Stimulated activated CD4-positive, alpha-beta T cell treated with anti-CD3 and anti-CD28 coated beads, Interleukin-1b, Interleukin-23, amount 100 ng/mL, for 1 hour (primary cell): ENCODE measurements at regions not wholly inside any gene's neighbourhood (a gene's known extent, or its start where the extent isn't known, plus 50 kb on each side); places are given as distances from the start of the nearest gene placed in this dataset.
"Not testable (repeated sequence)": the region's sequence is repeated elsewhere in the genome, so short reads cannot be mapped to it uniquely, and the experiment has no call there.

Experiments used
- DNase-seq, 2 donors: peaks; one replicate each; pipeline ENCODE4 v3.0.0-alpha.2; 2020; ENCODE audit warnings: low read depth in 2 of 2

DNA sequence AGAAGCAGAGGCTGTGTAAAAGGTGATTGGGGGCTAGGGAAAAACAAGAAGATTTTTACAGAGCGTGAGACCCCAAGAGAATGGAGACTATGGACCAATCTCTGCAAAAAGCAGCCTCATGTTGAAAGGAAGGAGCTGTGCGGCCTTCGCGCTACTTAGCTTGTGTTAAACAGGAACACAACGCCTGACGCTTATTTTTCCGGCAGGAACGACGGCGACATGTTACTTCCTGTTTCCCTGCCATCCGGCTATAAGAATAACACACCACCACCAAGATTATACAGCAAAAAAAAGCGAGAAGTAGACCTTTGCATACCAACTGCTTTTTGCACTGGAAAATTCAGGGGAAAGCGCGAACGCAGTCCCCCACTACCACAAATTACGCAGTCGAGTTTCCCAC is 272.7 kb downstream of the FAM72C start:
- no peak for DNase-seq

- no peak for DNase-seq
Observed at GRCh38 chr1:143698016-143698415, 273.8 kb downstream of the FAM72C start.

GRCh38 chr1:143694085-143694484 is 277.7 kb downstream of the FAM72C start:
- no peak for DNase-seq

- DNase-seq, result no peak
Observed at GRCh38 chr1:143691971-143692529, 279.7 kb downstream of the FAM72C start.

GRCh38 chr1:143691400-143691891 is 280.3 kb downstream of the FAM72C start:
- no peak for DNase-seq

DNA sequence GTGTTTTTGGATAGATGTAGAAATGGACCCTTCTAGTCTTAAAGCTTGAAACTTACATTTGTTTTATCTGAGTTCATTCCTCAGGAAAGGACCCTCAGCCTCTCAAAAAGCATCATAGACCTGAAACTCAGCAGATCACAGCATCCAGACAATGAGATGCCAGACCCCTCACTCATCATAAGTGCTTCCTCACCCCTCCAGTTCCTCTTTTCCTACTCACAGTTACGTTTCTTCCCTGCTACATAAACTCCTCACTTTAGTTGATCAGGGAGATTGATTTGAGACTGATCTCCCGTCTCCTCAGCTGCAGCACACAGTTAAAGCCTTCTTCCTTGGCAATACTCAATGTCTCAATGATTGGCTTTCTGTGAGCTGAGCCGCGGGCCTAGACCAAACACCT is 282.0 kb downstream of the FAM72C start:
- no peak for DNase-seq

DNA sequence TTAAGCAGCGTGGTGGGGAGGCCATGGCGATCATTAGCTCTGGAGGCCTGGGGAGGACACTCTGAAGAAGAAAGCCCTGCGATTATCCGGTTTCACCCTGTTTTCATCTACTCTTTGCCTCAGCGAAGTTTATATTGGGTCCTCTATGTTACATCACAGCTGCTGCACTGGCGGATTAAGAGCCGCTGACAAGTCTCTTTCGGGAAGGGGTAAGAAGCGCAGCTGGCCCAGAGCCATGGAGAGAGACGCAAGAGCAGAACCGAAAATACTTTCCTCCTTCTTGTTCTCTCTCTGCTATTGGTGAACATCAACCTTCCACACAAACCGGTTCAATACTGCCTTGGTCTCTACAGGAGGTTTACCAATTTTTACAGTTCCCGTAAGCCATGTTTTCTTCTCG is 291.5 kb downstream of the FAM72C start:
- no peak for DNase-seq

GRCh38 chr1:143672983-143673382 is 298.8 kb downstream of the FAM72C start:
- DNase-seq, result no peak

- DNase-seq, result no peak
Observed at GRCh38 chr1:143667730-143668129, 304.1 kb downstream of the FAM72C start.

DNA sequence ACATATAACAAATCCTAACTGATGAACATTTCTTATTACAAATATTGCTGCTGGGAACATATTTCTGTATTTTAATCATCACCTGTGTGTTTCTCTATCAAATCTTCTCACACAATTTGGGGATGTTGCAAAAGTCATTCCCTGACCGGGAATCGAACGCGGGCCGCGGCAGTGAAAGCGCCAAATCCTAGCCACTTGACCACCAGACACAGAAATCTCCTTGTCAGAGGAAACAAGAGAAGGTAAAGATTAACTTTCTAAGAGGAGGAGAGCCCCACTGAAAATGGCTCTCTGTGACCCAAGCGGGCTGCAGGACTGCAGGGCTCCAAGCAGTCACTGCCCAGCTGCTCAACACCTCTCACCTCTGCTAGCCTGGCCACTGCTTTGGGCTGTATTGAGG is 304.9 kb downstream of the FAM72C start:
- no peak for DNase-seq

DNA sequence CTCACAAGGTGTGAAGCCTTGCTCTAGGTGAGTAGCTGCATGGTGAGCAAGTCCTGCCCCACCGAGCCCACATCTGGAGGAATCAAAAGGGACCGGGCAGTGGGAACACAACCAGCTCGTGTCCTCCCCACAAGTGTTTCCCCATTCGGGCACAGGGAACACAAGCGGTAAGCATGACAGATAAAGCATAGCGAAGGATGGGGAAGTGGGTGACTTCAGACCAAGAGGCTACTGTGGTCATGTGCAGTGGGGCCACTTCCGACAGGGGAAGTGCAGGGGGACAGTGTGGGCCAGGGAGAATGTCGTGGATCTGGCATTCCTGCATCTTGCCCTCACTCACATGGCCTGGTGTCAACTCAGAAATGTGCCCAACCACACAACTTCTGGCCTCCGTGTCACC is 306.2 kb downstream of the FAM72C start:
- DNase-seq, result no peak

DNA sequence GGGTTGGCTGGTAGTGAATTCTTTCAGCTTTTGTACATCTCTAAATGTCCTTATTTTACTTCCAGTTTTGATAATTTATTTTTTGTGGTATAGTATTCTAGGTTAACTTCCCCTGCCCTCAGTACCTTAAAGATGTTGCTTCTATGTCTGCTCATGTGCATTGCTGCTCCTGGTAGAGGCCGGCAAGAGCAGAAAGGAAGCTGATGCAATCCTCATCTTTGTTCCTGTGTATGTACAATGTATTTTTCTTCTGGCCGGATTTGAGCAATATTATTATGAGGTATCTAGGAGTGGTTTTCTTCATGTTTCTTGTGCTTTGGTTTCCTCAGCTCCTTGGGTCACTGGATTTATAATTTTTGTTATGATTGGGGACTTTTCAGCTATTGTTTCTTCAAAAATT is 308.7 kb downstream of the FAM72C start:
- DNase-seq, result not testable (repeated sequence)

- no peak for DNase-seq
Observed at GRCh38 chr1:143661418-143662101, 310.2 kb downstream of the FAM72C start.

- DNase-seq, result no peak
Observed at GRCh38 chr1:143660354-143660941, 311.3 kb downstream of the FAM72C start.

DNA sequence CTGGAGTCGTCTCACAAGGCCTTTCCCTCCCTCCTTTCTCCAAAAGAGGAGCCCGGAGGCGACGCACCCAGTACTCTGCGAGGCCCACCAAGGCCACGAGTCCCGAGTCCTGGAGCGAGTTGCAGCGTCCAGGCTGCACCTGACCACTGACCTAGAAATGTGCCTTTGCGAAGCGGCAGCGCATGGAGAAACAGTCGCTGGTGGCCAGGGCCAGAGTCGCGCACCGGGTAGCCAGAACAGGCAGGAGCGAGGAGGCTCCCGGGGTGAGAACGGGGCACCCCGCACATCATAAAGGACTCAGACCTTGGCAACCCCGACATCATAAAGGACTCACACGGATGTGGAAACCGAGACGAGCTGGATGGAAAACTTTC is 318.4 kb downstream of the FAM72C start:
- DNase-seq, result no peak

DNA sequence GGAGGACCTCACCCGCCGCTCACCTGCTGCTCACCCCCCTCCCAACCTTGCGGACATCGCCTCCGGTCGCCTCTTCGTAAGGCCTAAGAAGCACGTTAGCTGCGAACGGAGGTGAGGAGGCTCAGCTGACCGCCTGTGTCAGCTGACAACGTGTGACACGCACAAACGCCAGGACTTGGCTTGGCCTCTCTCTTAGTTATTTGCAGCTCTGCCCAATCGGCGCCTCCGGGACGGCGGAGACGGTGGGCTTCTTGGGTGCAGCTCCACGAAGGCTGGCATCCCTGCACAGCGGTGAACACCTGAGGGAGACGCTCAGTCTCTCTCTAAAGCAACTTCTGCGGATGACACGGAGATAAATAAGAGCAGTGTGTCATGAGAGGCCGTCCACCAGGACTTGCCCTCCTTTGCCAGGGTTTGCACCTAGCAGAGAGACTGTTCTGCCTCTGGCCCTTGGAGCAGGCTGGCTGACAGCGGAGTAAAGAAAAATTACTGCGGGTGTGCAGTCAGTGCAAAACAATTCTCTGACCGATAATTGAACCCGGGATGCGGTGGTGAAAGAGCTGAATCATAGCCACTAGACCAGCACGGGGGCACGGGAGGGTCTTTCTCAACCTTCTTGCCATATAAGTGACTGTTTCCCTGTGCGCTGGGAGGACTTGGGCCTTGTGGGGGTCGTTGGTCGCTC is 318.9 kb downstream of the FAM72C start:
- DNase-seq, result no peak

DNA sequence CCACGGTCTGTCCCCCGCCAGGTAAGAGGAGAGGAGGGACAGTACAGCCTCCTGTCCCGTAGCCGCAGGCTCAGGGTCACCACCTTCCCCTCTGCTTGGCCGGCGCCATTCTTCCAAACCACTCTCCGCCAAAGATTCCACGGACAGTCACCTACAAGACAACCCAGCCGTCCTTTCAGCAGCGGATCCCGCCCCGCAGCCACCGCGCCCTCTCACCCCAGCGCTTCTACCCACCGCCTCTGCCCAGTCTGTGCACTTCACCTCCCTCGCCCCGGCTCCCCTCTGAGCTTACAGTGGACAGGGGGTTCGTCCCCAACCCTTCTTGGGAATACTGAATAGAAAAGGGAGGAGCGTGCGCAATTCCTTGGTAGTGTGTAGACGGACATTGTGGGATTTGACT is 319.6 kb downstream of the FAM72C start:
- DNase-seq, result no peak

DNA sequence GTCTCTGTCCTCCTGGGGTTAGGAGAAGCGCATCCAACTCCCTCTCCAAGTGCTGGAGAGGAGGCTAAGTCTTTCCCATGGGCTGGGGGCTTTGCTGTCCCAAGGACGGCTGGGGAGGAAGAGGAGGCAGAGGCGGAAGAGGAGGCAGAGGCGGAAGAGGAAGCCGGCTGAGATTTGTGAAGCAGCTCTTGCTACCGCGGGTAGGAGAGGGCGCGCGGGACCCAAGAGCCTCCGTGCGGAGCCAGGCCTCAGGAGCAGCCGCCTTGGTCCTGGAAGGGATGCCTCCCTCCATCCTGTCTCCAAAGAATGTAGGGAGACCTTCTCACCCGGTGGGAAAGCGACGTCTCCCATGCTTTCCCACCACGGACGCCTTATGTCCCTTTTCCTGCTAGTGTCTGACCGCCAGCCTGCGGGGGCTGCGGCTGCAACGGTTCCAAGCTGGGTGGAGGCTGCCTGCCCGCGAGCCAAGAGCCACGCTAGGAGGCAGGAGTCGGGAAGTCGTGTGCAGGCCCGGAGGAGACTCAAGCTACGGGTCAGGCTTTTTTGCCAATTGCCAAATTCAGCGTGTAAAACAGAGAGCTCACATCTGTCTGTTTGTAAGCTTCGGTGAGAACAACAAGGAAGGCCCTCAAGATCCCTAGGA is 320.3 kb downstream of the FAM72C start:
- no peak for DNase-seq

GRCh38 chr1:143644035-143644434 is 327.8 kb downstream of the FAM72C start:
- DNase-seq, result not testable (repeated sequence)

DNA sequence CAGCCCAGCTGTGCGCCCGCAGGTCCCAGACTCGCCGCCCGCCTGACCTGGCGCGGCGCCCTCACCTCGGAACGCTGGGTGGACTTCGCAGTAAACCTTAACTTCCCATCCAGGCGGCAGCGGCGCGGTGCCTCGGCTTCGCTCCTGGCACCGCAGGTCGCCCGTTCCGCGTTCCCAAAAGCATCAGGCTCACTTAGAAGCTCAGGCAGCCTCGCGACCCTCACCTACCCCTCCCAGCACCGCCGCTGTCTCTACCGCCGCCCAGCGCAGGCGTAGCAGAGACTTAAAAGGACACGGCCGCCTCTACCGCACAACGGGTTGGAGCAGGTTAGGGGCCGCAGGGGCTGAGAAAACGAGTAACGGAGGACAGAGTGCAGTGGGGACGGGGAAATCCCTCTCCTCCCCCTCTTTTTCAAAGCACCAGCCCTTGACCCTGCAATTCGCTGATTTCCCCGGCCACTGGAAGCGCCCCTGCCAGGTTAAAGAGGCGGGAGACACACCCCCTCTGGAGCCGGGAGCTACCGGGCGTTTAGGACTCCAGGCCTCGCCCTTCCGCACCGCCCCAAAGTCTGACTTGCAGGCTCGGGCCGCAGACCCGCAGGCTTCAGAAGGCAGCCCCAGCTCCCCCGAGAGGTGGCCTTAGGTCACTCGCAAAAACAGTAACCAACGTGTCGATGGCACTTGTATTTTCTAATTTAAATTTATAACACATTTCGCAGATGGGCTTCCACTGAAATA is 328.5 kb downstream of the FAM72C start:
- no peak for DNase-seq

- no peak for DNase-seq
Observed at GRCh38 chr1:143625886-143626285, 345.9 kb downstream of the FAM72C start.

DNA sequence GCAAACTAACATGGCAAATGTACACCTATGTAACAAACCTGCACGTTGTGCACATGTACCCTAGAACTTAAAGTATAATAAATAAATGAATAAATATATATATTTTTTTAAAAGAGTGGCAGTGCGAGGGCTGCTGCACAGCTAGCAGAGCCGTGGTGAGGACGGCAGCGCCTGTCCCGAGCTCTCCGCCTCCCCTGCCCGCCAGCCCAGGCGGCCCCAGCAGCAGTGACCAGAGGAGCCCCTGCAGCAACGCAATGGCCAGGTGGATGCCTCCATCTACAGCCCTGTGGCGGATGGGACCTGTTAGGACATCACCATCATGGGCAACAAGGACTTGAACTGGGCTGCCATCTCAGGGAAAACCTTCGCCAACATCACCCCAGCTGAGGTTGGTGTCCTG is 351.9 kb downstream of the FAM72C start:
- DNase-seq, result no peak
